D721Med (cell line): ENCODE measurements at regions not wholly inside any gene's neighbourhood (a gene's known extent, or its start where the extent isn't known, plus 50 kb on each side); places are given as distances from the start of the nearest gene placed in this dataset.
"Not testable (repeated sequence)": the region's sequence is repeated elsewhere in the genome, so short reads cannot be mapped to it uniquely, and the experiment has no call there.

Experiments used
- DNase-seq: peaks from one replicate; pipeline ENCODE4 v3.0.0; 2011; ENCODE audit warnings: low spot score; ENCODE audit not compliant: insufficient read length
- FAIRE-seq: peaks from 2 replicates; lab custom pipeline; 2011; peaks lifted over from hg19 to GRCh38; lab: Jason Lieb, UNC
- CTCF ChIP-seq: IDR thresholded peaks from 2 replicates; pipeline ENCODE4 v1.5.1; 2012; ENCODE audit warnings: mild to moderate bottlenecking, control low read depth; ENCODE audit not compliant: insufficient read depth; ENCODE audit errors: missing control alignments

- TF ChIP-seq CTCF, result no peak
- FAIRE-seq (no peak), DNase-seq (no peak)
Measured at GRCh38 chr5:107005653-107006052, 665.1 kb downstream of the EFNA5 start.

- FAIRE-seq (no peak), DNase-seq (no peak)
- no peak for TF ChIP-seq CTCF
Measured at GRCh38 chr5:107005161-107005560, 665.6 kb downstream of the EFNA5 start.

- TF ChIP-seq CTCF, result no peak
- DNase-seq (no peak), FAIRE-seq (no peak)
Measured at GRCh38 chr5:107002115-107002514, 668.6 kb downstream of the EFNA5 start.

DNA sequence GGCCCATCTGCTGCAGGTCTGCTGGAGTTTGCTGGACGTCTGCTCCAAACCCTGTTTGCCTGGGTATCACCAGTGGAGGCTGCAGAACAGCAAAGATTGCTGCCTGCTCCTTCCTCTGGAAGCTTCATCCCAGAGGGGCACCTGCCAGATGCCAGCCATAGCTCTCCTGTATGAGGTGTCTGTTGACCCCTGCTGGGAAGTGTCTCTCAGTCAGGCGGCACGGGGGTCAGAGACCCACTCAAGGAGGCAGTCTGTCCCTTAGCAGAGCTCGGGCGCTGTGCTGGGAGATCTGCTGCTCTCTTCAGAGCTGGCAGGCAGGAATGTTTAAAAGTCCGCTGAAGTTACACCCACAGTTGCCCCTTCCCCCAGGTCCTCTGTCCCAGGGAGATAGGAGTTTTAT, 671.2 kb downstream of the EFNA5 start:
- DNase-seq, FAIRE-seq: not testable (repeated sequence)

DNA sequence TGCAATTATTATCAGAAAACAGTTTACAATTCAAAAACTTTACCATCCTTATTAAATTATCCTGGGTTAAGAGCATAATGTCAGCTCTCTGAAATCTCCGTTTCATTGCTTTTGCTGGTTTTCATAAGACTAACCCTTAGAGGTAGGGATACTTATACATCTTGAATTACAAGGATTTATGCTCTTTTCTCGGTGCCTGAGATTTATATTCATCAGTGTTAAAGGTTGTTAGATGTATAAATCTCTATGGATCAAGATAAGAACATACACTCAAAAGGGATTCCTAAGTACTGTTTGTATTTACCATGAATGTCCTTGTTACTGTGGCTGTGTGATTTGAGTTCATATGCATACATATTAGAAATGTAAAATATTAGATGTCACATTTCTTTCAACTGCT, 684.7 kb downstream of the EFNA5 start:
- DNase-seq, result no peak
- no peak for FAIRE-seq
- TF ChIP-seq CTCF, result no peak

GRCh38 chr5:106985174-106985573, 685.6 kb downstream of the EFNA5 start:
- FAIRE-seq, result no peak
- no peak for TF ChIP-seq CTCF
- DNase-seq, result no peak

DNA sequence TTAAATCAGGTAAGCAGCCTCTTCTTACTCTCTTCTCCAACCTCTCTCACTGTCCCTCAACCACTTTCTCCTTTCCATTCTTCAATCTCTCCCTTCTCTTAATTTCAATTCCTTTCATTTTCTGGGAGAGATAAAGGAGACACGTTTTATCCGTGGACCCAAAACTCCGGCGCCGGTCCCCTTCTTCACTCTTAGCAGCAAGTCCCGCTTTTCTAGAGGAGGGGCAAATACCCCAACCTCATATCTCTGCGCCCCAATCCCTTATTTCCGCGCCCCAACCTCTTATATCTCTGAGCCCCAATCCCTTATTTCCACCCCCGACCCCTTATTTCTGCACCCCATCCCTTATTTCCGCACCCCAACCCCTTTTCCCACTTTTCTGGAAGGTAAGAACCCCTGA, 691.6 kb downstream of the EFNA5 start:
- not testable (repeated sequence) for FAIRE-seq, DNase-seq

GRCh38 chr5:106978582-106979165, 692.1 kb downstream of the EFNA5 start:
- not testable (repeated sequence) for FAIRE-seq, DNase-seq

- no peak for TF ChIP-seq CTCF
- FAIRE-seq (no peak), DNase-seq (no peak)
Measured at GRCh38 chr5:106976363-106976762, 694.4 kb downstream of the EFNA5 start.
